CD8-positive, alpha-beta memory T cell (primary cell): ENCODE measurements at regions not wholly inside any gene's neighbourhood (a gene's known extent, or its start where the extent isn't known, plus 50 kb on each side); places are given as distances from the start of the nearest gene placed in this dataset.
"Not testable (repeated sequence)": the region's sequence is repeated elsewhere in the genome, so short reads cannot be mapped to it uniquely, and the experiment has no call there.

Experiments
- CTCF ChIA-PET: fragments of 350-600 bp; sonication (Branson Sonifier 250); formaldehyde crosslinking; loops from one replicate; lab custom pipeline; 2021; ENCODE audit warnings: antibody characterized with exemption; lab: Charles Lee
- POLR2A ChIA-PET: fragments of 350-600 bp; sonication (Branson Sonifier 250); formaldehyde crosslinking; loops from one replicate; lab custom pipeline; 2021; ENCODE audit warnings: antibody characterized with exemption; lab: Charles Lee
- DNase-seq, 5 donors: peaks; one replicate each; pipeline versions ENCODE4 v3.0.0 to v3.0.0-alpha.2; 2020 to 2022; ENCODE audit warnings: mixed read lengths in 1 of 5
- H3K27ac ChIP-seq: one replicate; pipeline ENCODE4 v1.7.0; 2013; ENCODE audit warnings: low read depth, mild to moderate bottlenecking, low read length, moderate library complexity
- H3K27me3 ChIP-seq: 2 replicates; pipeline ENCODE4 v1.7.0; 2013; ENCODE audit warnings: low read length, mild to moderate bottlenecking; ENCODE audit not compliant: insufficient read depth, poor library complexity, severe bottlenecking
- H3K36me3 ChIP-seq: 2 replicates; pipeline ENCODE4 v1.7.0; 2013; ENCODE audit warnings: mild to moderate bottlenecking, low read length, moderate library complexity; ENCODE audit not compliant: insufficient read depth
- H3K4me1 ChIP-seq: 2 replicates; pipeline ENCODE4 v1.7.0; 2013; ENCODE audit warnings: mild to moderate bottlenecking, low read length, moderate library complexity; ENCODE audit not compliant: insufficient read depth
- H3K4me3 ChIP-seq: 2 replicates; pipeline ENCODE4 v1.7.0; 2013; ENCODE audit warnings: mild to moderate bottlenecking, low read length
- H3K9me3 ChIP-seq: 2 replicates; pipeline ENCODE4 v1.7.0; 2013; ENCODE audit warnings: mild to moderate bottlenecking, low read length
- H3K27ac Mint-ChIP-seq, 8 donors: one replicate each; pipeline ENCODE4 v1.8.0; 2020 to 2021; ENCODE audit warnings: mixed read lengths in 8 of 8, mild to moderate bottlenecking in 6 of 8, inconsistent platforms in 3 of 8, moderate library complexity in 3 of 8
- H3K27me3 Mint-ChIP-seq, 2 donors: one replicate each; pipeline ENCODE4 v1.8.0; 2020 to 2021; ENCODE audit warnings: mixed read lengths in 2 of 2, mild to moderate bottlenecking in 1 of 2, moderate library complexity in 1 of 2
- H3K36me3 Mint-ChIP-seq, 3 donors: one replicate each; pipeline ENCODE4 v1.8.0; 2020 to 2021; ENCODE audit warnings: mixed read lengths in 3 of 3, inconsistent platforms in 1 of 3, mild to moderate bottlenecking in 1 of 3
- H3K4me1 Mint-ChIP-seq, 3 donors: one replicate each; pipeline ENCODE4 v1.8.0; 2020 to 2021; ENCODE audit warnings: mixed read lengths in 3 of 3, inconsistent platforms in 1 of 3, mild to moderate bottlenecking in 1 of 3
- H3K4me3 Mint-ChIP-seq, 7 donors: one replicate each; pipeline ENCODE4 v1.8.0; 2020 to 2021; ENCODE audit warnings: mixed read lengths in 7 of 7, mild to moderate bottlenecking in 6 of 7, moderate library complexity in 4 of 7, inconsistent platforms in 2 of 7
- H3K9me3 Mint-ChIP-seq, 5 donors: one replicate each; pipeline ENCODE4 v1.8.0; 2020 to 2022; ENCODE audit warnings: mixed read lengths in 5 of 5, mild to moderate bottlenecking in 3 of 5, moderate library complexity in 2 of 5, inconsistent platforms in 1 of 5

GRCh38 chr6:75031102-75031501 lies 174.8 kb downstream of the COL12A1 start:
- H3K27ac Mint-ChIP-seq, H3K27ac ChIP-seq, POLR2A ChIA-PET, H3K27me3 Mint-ChIP-seq, H3K4me3 ChIP-seq, H3K9me3 ChIP-seq, H3K9me3 Mint-ChIP-seq, H3K36me3 Mint-ChIP-seq, CTCF ChIA-PET, H3K36me3 ChIP-seq, DNase-seq, H3K4me1 Mint-ChIP-seq, H3K4me3 Mint-ChIP-seq, H3K27me3 ChIP-seq, H3K4me1 ChIP-seq: not testable (repeated sequence)

- CTCF ChIA-PET = no interaction called here
- Histone ChIP-seq H3K27me3 (no peaks in the 10 kb centered on the region), H3K36me3 (no peaks in the 10 kb centered on the region), H3K4me1 (no peaks in the 10 kb centered on the region), H3K4me3 (no peak overlapping the region), H3K9me3 (no peaks in the 10 kb centered on the region), H3K27ac (no peak overlapping the region)
- POLR2A ChIA-PET = no interaction called here
- Mint-ChIP-seq H3K4me3 (no peak overlapping the region), H3K27me3 (no peaks in the 10 kb centered on the region), H3K36me3 (no peaks in the 10 kb centered on the region), H3K4me1 (no peaks in the 10 kb centered on the region), H3K9me3 (peaks cover 0 to 4% (median 0%) of the 10 kb centered on the region in 5 donors), H3K27ac (no peak overlapping the region)
- DNase-seq = no peak
Observed at GRCh38 chr6:75029333-75029732, 176.5 kb downstream of the COL12A1 start.

- Histone ChIP-seq H3K9me3 (no peaks in the 10 kb centered on the region), H3K27ac (no peak overlapping the region), H3K4me3 (no peak overlapping the region), H3K36me3 (no peaks in the 10 kb centered on the region), H3K27me3 (no peaks in the 10 kb centered on the region), H3K4me1 (no peaks in the 10 kb centered on the region)
- no peak overlapping the region for H3K27ac Mint-ChIP-seq
- no peaks in the 10 kb centered on the region for H3K4me1 Mint-ChIP-seq
- CTCF ChIA-PET = no interaction called here
- no peaks in the 10 kb centered on the region for H3K27me3 Mint-ChIP-seq
- POLR2A ChIA-PET = no interaction called here
- DNase-seq = no peak
- H3K9me3 Mint-ChIP-seq = peaks cover 0 to 6% (median 0%) of the 10 kb centered on the region in 5 donors
- no peak overlapping the region for H3K4me3 Mint-ChIP-seq
- H3K36me3 Mint-ChIP-seq = no peaks in the 10 kb centered on the region
Observed at GRCh38 chr6:75025371-75025770, 180.5 kb downstream of the COL12A1 start.

- Histone ChIP-seq H3K36me3 (no peaks in the 10 kb centered on the region), H3K27me3 (no peaks in the 10 kb centered on the region), H3K27ac (no peak overlapping the region), H3K4me1 (no peaks in the 10 kb centered on the region), H3K4me3 (no peak overlapping the region), H3K9me3 (no peaks in the 10 kb centered on the region)
- ChIA-PET CTCF (no interaction called here), POLR2A (no interaction called here)
- Mint-ChIP-seq H3K4me1 (no peaks in the 10 kb centered on the region), H3K4me3 (no peak overlapping the region), H3K27ac (no peak overlapping the region), H3K36me3 (no peaks in the 10 kb centered on the region), H3K9me3 (peaks cover 0 to 4% (median 0%) of the 10 kb centered on the region in 5 donors), H3K27me3 (no peaks in the 10 kb centered on the region)
- DNase-seq = no peak
Observed at GRCh38 chr6:75024828-75025227, 181.0 kb downstream of the COL12A1 start.

- Histone ChIP-seq H3K4me3 (no peak overlapping the region), H3K27ac (no peak overlapping the region), H3K27me3 (no peaks in the 10 kb centered on the region), H3K9me3 (no peaks in the 10 kb centered on the region), H3K4me1 (no peaks in the 10 kb centered on the region), H3K36me3 (no peaks in the 10 kb centered on the region)
- H3K36me3 Mint-ChIP-seq = no peaks in the 10 kb centered on the region
- no peak for DNase-seq
- no peaks in the 10 kb centered on the region for H3K4me1 Mint-ChIP-seq
- ChIA-PET CTCF (interaction anchor here (0.6 kb wide), 1 partner anchor 153 kb away, joined by 3 read pairs; no protein-coding TSS in a partner anchor), POLR2A (no interaction called here)
- H3K27ac Mint-ChIP-seq = no peak overlapping the region
- peaks cover 0 to 9% (median 0%) of the 10 kb centered on the region in 5 donors for H3K9me3 Mint-ChIP-seq
- H3K27me3 Mint-ChIP-seq = no peaks in the 10 kb centered on the region
- H3K4me3 Mint-ChIP-seq = no peak overlapping the region
Observed at GRCh38 chr6:75023634-75024033, 182.2 kb downstream of the COL12A1 start.

- Mint-ChIP-seq H3K4me1 (no peaks in the 10 kb centered on the region), H3K27ac (no peak overlapping the region), H3K27me3 (no peaks in the 10 kb centered on the region), H3K4me3 (no peak overlapping the region), H3K9me3 (peaks cover 0 to 12% (median 0%) of the 10 kb centered on the region in 5 donors), H3K36me3 (no peaks in the 10 kb centered on the region)
- H3K36me3 ChIP-seq = no peaks in the 10 kb centered on the region
- no peak overlapping the region for H3K4me3 ChIP-seq
- no peaks in the 10 kb centered on the region for H3K27me3 ChIP-seq
- CTCF ChIA-PET = no interaction called here
- no peaks in the 10 kb centered on the region for H3K9me3 ChIP-seq
- no peaks in the 10 kb centered on the region for H3K4me1 ChIP-seq
- no peak overlapping the region for H3K27ac ChIP-seq
- no peak for DNase-seq
- POLR2A ChIA-PET = no interaction called here
Observed at GRCh38 chr6:75020971-75021370, 184.9 kb downstream of the COL12A1 start.

GRCh38 chr6:75020376-75020775 lies 185.5 kb downstream of the COL12A1 start:
- no peak for DNase-seq
- Histone ChIP-seq H3K9me3 (no peaks in the 10 kb centered on the region), H3K27ac (no peak overlapping the region), H3K27me3 (no peaks in the 10 kb centered on the region), H3K4me3 (no peak overlapping the region), H3K4me1 (no peaks in the 10 kb centered on the region), H3K36me3 (no peaks in the 10 kb centered on the region)
- ChIA-PET POLR2A (no interaction called here), CTCF (no interaction called here)
- Mint-ChIP-seq H3K9me3 (peaks cover 0 to 12% (median 0%) of the 10 kb centered on the region in 5 donors), H3K4me1 (no peaks in the 10 kb centered on the region), H3K27me3 (no peaks in the 10 kb centered on the region), H3K4me3 (no peak overlapping the region), H3K36me3 (no peaks in the 10 kb centered on the region), H3K27ac (no peak overlapping the region)

- Histone ChIP-seq H3K4me3 (no peak overlapping the region), H3K4me1 (no peaks in the 10 kb centered on the region), H3K27me3 (no peaks in the 10 kb centered on the region), H3K27ac (no peak overlapping the region), H3K9me3 (no peaks in the 10 kb centered on the region), H3K36me3 (no peaks in the 10 kb centered on the region)
- POLR2A ChIA-PET = no interaction called here
- no peaks in the 10 kb centered on the region for H3K36me3 Mint-ChIP-seq
- no peak for DNase-seq
- no peak overlapping the region for H3K27ac Mint-ChIP-seq
- H3K4me3 Mint-ChIP-seq = no peak overlapping the region
- H3K4me1 Mint-ChIP-seq = no peaks in the 10 kb centered on the region
- no peaks in the 10 kb centered on the region for H3K27me3 Mint-ChIP-seq
- CTCF ChIA-PET = no interaction called here
- peaks cover 2 to 9% (median 6%) of the 10 kb centered on the region in 5 donors for H3K9me3 Mint-ChIP-seq
Observed at GRCh38 chr6:75012018-75012417, 193.8 kb downstream of the COL12A1 start.

GRCh38 chr6:75003984-75004383 lies 201.9 kb downstream of the COL12A1 start:
- H3K4me3 Mint-ChIP-seq, H3K9me3 ChIP-seq, CTCF ChIA-PET, H3K4me1 ChIP-seq, H3K36me3 Mint-ChIP-seq, H3K4me3 ChIP-seq, H3K27me3 ChIP-seq, POLR2A ChIA-PET, H3K27ac Mint-ChIP-seq, H3K36me3 ChIP-seq, H3K4me1 Mint-ChIP-seq, H3K27me3 Mint-ChIP-seq, DNase-seq, H3K27ac ChIP-seq: not testable (repeated sequence)
- peaks cover 3 to 14% (median 10%) of the 10 kb centered on the region in 5 donors for H3K9me3 Mint-ChIP-seq
